ENCODE measurements at regions not wholly inside any gene's neighbourhood (a gene's known extent, or its start where the extent isn't known, plus 50 kb on each side); places are given as distances from the start of the nearest gene placed in this dataset.
"Not testable (repeated sequence)": the region's sequence is repeated elsewhere in the genome, so short reads cannot be mapped to it uniquely, and the experiment has no call there.

- TF ChIP-seq, protein P1, sequence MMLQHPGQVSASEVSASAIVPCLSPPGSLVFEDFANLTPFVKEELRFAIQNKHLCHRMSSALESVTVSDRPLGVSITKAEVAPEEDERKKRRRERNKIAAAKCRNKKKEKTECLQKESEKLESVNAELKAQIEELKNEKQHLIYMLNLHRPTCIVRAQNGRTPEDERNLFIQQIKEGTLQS (IDR thresholded peaks at IDR 0.05), result no peak
- no peak for TF ChIP-seq SIN3A (IDR thresholded peaks at IDR 0.05; ENCODE audit: low read depth)
- TF ChIP-seq POLR2AphosphoS5 (IDR thresholded peaks at IDR 0.05; ENCODE audit: low read depth, low read length), result no peak
- TF ChIP-seq CEBPB (IDR thresholded peaks at IDR 0.05; ENCODE audit: low read depth), result no peak
- TF ChIP-seq TCF7L2 (IDR thresholded peaks at IDR 0.05; ENCODE audit: borderline replicate concordance, extremely low read depth, insufficient read depth, insufficient read length), result no peak
- no peak for TF ChIP-seq EZH2phosphoT487 (IDR thresholded peaks at IDR 0.05; ENCODE audit: borderline replicate concordance)
- no peak for TF ChIP-seq SP1 (IDR thresholded peaks at IDR 0.05; ENCODE audit: low read depth)
- Histone ChIP-seq H3K79me2 (ENCODE audit: insufficient read depth, low read length) (no peaks in the 10 kb centered on the region), H3K9ac (ENCODE audit: low read length) (no peak overlapping the region), H4K20me1 (ENCODE audit: insufficient read depth) (no peaks in the 10 kb centered on the region), H3K4me2 (ENCODE audit: low read length) (no peak overlapping the region), H3K4me3 (replicated peaks in 1 of 2; ENCODE audit: low read depth in 1 of 2, low read length in 2 of 2) (no peak overlapping the region), H3K36me3 (ENCODE audit: control insufficient read depth in 1 of 2, insufficient read depth in 2 of 2, low read length in 2 of 2) (no peaks in the 10 kb centered on the region), H3K27me3 (ENCODE audit: insufficient read depth, low read length) (no peaks in the 10 kb centered on the region), H3K9me2 (ENCODE audit: insufficient read depth) (no peaks in the 10 kb centered on the region), H3K4me1 (ENCODE audit: control insufficient read depth in 1 of 2, insufficient read depth in 2 of 2, low read length in 2 of 2) (no peaks in the 10 kb centered on the region), H3K27ac (ENCODE audit: low read depth, low read length) (no peak overlapping the region), H3K9me3 (ENCODE audit: control insufficient read depth in 1 of 2, insufficient read depth in 1 of 2, low read depth in 1 of 2, low read length in 2 of 2) (no peaks in the 10 kb centered on the region), H2AFZ (ENCODE audit: low read depth, low read length, poor library complexity, severe bottlenecking) (no peak overlapping the region)
- ChIA-PET RAD21 (ENCODE audit: low non-redundant PET in 1 of 2, low total read pairs in 2 of 2, uncharacterized antibody in 2 of 2, unreplicated experiment in 2 of 2) (no interaction called here), CTCF (no interaction called here), POLR2A (no interaction called here)
- BruUV-seq (replicated peaks), result no TSS peak
- DNase-seq (ENCODE audit: low read depth, low spot score) (no peak), ATAC-seq (no peak)
- intact Hi-C loops (cut with micrococcal nuclease), result no loop called here
These were observed 74.6 kb upstream of the SHOX start for GRCh38 chrX:555725-556666.

- H2AFZ ChIP-seq (ENCODE audit: low read depth, low read length, poor library complexity, severe bottlenecking); H3K27me3 ChIP-seq (ENCODE audit: insufficient read depth, low read length); H3K4me1 ChIP-seq (ENCODE audit: control insufficient read depth in 1 of 2, insufficient read depth in 2 of 2, low read length in 2 of 2); H3K4me2 ChIP-seq (ENCODE audit: low read length); H3K79me2 ChIP-seq (ENCODE audit: insufficient read depth, low read length); DNase-seq (ENCODE audit: low read depth, low spot score); CTCF ChIA-PET; ATAC-seq; H4K20me1 ChIP-seq (ENCODE audit: insufficient read depth); H3K4me3 ChIP-seq (replicated peaks in 1 of 2; ENCODE audit: low read depth in 1 of 2, low read length in 2 of 2); H3K9ac ChIP-seq (ENCODE audit: low read length); H3K27ac ChIP-seq (ENCODE audit: low read depth, low read length); H3K9me2 ChIP-seq (ENCODE audit: insufficient read depth); intact Hi-C loops (cut with micrococcal nuclease); RAD21 ChIA-PET (ENCODE audit: low non-redundant PET in 1 of 2, low total read pairs in 2 of 2, uncharacterized antibody in 2 of 2, unreplicated experiment in 2 of 2); H3K9me3 ChIP-seq (ENCODE audit: control insufficient read depth in 1 of 2, insufficient read depth in 1 of 2, low read depth in 1 of 2, low read length in 2 of 2); BruUV-seq (replicated peaks); POLR2A ChIA-PET; H3K36me3 ChIP-seq (ENCODE audit: control insufficient read depth in 1 of 2, insufficient read depth in 2 of 2, low read length in 2 of 2): not testable (repeated sequence)
These were observed 73.0 kb upstream of the SHOX start for GRCh38 chrX:557601-558000.

- H3K4me2 ChIP-seq (ENCODE audit: low read length); H4K20me1 ChIP-seq (ENCODE audit: insufficient read depth); BruUV-seq (replicated peaks); ATAC-seq; H3K27ac ChIP-seq (ENCODE audit: low read depth, low read length); DNase-seq (ENCODE audit: low read depth, low spot score); H3K4me3 ChIP-seq (replicated peaks in 1 of 2; ENCODE audit: low read depth in 1 of 2, low read length in 2 of 2); H3K27me3 ChIP-seq (ENCODE audit: insufficient read depth, low read length); H3K9me2 ChIP-seq (ENCODE audit: insufficient read depth); H3K9ac ChIP-seq (ENCODE audit: low read length); H3K9me3 ChIP-seq (ENCODE audit: control insufficient read depth in 1 of 2, insufficient read depth in 1 of 2, low read depth in 1 of 2, low read length in 2 of 2); RAD21 ChIA-PET (ENCODE audit: low non-redundant PET in 1 of 2, low total read pairs in 2 of 2, uncharacterized antibody in 2 of 2, unreplicated experiment in 2 of 2); H3K36me3 ChIP-seq (ENCODE audit: control insufficient read depth in 1 of 2, insufficient read depth in 2 of 2, low read length in 2 of 2); H3K4me1 ChIP-seq (ENCODE audit: control insufficient read depth in 1 of 2, insufficient read depth in 2 of 2, low read length in 2 of 2); POLR2A ChIA-PET; H3K79me2 ChIP-seq (ENCODE audit: insufficient read depth, low read length); H2AFZ ChIP-seq (ENCODE audit: low read depth, low read length, poor library complexity, severe bottlenecking); intact Hi-C loops (cut with micrococcal nuclease); CTCF ChIA-PET: not testable (repeated sequence)
These were observed 71.3 kb upstream of the SHOX start for GRCh38 chrX:559282-559681.
